ENCODE measurements at regions not wholly inside any gene's neighbourhood (a gene's known extent, or its start where the extent isn't known, plus 50 kb on each side); places are given as distances from the start of the nearest gene placed in this dataset.

DNA sequence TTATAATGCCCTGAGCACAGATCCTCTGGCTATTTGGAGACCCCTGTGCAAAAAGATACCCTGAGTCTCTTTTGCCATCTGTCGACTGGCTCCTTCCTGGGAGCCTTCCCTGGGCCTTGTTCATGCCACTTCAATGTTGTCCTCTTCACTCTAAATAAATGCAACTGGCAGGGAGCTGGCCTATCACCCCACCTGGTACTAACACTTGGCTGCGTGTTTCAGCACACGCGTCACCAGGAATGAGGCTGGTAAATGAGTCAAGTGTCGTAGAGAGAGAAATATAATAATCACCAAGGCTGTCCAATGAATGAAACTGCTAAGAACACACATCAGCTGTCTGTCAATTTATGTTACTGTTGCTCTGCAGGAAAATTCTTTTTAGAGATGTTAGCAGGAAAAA, 374.6 kb upstream of the JARID2 start:
- intact Hi-C loops (cut with micrococcal nuclease): no loop called here

GRCh38 chr6:14873101-14873500, 372.8 kb upstream of the JARID2 start:
- Mint-ChIP-seq H3K4me3 (no peak overlapping the region), H3K36me3 (no peaks in the 10 kb centered on the region), H3K27me3 (ENCODE audit: low read depth in 2 of 2) (peaks cover 0 to 2% of the 10 kb centered on the region in 2 donors), H3K9me3 (no peaks in the 10 kb centered on the region), H3K27ac (no peak overlapping the region), H3K4me1 (peaks cover 34% of the 10 kb centered on the region in 2 donors)
- H3K4me1 ChIP-seq (ENCODE audit: control insufficient read depth, insufficient read depth, low read length): peaks cover 16% of the 10 kb centered on the region
- WGBS (ENCODE audit: insufficient coverage): 81% methylated on average over 1 of the region's 2 CpGs
- H3K27ac ChIP-seq (ENCODE audit: low read length): no peak overlapping the region
- ATAC-seq: no peak
- no peaks in the 10 kb centered on the region for H3K36me3 ChIP-seq (ENCODE audit: control insufficient read depth, insufficient read depth, low read length)
- DNase-seq: no peak
- TF ChIP-seq, protein P1, sequence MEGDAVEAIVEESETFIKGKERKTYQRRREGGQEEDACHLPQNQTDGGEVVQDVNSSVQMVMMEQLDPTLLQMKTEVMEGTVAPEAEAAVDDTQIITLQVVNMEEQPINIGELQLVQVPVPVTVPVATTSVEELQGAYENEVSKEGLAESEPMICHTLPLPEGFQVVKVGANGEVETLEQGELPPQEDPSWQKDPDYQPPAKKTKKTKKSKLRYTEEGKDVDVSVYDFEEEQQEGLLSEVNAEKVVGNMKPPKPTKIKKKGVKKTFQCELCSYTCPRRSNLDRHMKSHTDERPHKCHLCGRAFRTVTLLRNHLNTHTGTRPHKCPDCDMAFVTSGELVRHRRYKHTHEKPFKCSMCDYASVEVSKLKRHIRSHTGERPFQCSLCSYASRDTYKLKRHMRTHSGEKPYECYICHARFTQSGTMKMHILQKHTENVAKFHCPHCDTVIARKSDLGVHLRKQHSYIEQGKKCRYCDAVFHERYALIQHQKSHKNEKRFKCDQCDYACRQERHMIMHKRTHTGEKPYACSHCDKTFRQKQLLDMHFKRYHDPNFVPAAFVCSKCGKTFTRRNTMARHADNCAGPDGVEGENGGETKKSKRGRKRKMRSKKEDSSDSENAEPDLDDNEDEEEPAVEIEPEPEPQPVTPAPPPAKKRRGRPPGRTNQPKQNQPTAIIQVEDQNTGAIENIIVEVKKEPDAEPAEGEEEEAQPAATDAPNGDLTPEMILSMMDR (IDR thresholded peaks at IDR 0.05): no peak
- H3K4me3 ChIP-seq (ENCODE audit: low read length): no peak overlapping the region
- H3K27me3 ChIP-seq (ENCODE audit: control insufficient read depth, insufficient read depth, low read length): no peaks in the 10 kb centered on the region
- H3K9me3 ChIP-seq (ENCODE audit: control insufficient read depth, insufficient read depth, low read length): no peaks in the 10 kb centered on the region
- intact Hi-C loops (cut with micrococcal nuclease): no loop called here

More for the DNA sequence above, 374.6 kb upstream of the JARID2 start:
- no peaks in the 10 kb centered on the region for H3K9me3 ChIP-seq (ENCODE audit: control insufficient read depth, insufficient read depth, low read length)
- peaks cover 6% of the 10 kb centered on the region for H3K4me1 ChIP-seq (ENCODE audit: control insufficient read depth, insufficient read depth, low read length)
- TF ChIP-seq, protein P1 (IDR thresholded peaks at IDR 0.05): no peak
- Mint-ChIP-seq H3K4me3 (no peak overlapping the region), H3K9me3 (no peaks in the 10 kb centered on the region), H3K27ac (no peak overlapping the region), H3K36me3 (no peaks in the 10 kb centered on the region), H3K4me1 (peaks cover 16 to 29% of the 10 kb centered on the region in 2 donors), H3K27me3 (ENCODE audit: low read depth in 2 of 2) (peaks cover 0 to 2% of the 10 kb centered on the region in 2 donors)
- DNase-seq (no peak), ATAC-seq (no peak)
- H3K36me3 ChIP-seq (ENCODE audit: control insufficient read depth, insufficient read depth, low read length): no peaks in the 10 kb centered on the region
- H3K4me3 ChIP-seq (ENCODE audit: low read length): no peak overlapping the region
- no peaks in the 10 kb centered on the region for H3K27me3 ChIP-seq (ENCODE audit: control insufficient read depth, insufficient read depth, low read length)
- WGBS (ENCODE audit: insufficient coverage): 93% methylated on average over 5 of the region's 5 CpGs
- no peak overlapping the region for H3K27ac ChIP-seq (ENCODE audit: low read length)

DNA sequence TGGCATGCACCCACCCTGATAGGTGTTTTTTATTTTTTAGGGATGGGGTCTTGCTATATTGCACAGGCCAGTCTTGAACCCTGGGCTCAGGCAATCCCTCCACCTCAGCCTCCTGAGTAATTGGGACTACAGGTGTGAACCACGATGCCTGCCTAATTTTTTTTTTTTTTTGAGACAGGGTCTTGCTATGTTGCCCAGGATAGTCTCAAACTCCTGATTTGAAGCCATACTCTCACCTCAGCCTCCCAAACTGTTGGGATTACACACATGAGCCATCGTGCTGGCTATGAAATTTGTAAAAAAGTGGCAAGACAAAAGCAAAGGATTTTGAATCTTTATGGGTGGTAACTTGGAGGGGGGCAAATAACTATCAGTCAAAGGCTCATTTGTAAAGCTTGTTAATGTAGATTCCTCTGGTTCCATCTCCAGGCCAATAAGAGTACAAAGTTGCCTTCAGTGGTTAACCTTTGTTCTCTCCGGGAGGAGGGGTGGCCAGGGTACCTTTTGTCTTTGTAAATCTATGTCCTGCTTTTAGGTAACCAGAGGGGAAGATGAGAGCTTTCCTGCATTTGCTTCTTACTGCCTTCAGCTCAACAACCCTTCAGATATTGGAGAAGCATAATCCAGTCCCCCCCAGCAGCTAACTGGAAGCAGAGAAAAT, 372.0 kb upstream of the JARID2 start:
- Histone ChIP-seq H3K27ac (ENCODE audit: low read length) (no peak overlapping the region), H3K4me1 (ENCODE audit: control insufficient read depth, insufficient read depth, low read length) (peaks cover 16% of the 10 kb centered on the region), H3K4me3 (ENCODE audit: low read length) (no peak overlapping the region), H3K27me3 (ENCODE audit: control insufficient read depth, insufficient read depth, low read length) (no peaks in the 10 kb centered on the region), H3K36me3 (ENCODE audit: control insufficient read depth, insufficient read depth, low read length) (no peaks in the 10 kb centered on the region), H3K9me3 (ENCODE audit: control insufficient read depth, insufficient read depth, low read length) (no peaks in the 10 kb centered on the region)
- WGBS (ENCODE audit: insufficient coverage): 86% methylated on average over 3 of the region's 3 CpGs
- TF ChIP-seq, protein P1 (IDR thresholded peaks at IDR 0.05): no peak
- H3K9me3 Mint-ChIP-seq: no peaks in the 10 kb centered on the region
- no peaks in the 10 kb centered on the region for H3K36me3 Mint-ChIP-seq
- H3K27ac Mint-ChIP-seq: no peak overlapping the region
- H3K4me3 Mint-ChIP-seq: no peak overlapping the region
- intact Hi-C loops (cut with micrococcal nuclease): no loop called here
- DNase-seq: no peak
- peaks cover 0 to 2% of the 10 kb centered on the region in 2 donors for H3K27me3 Mint-ChIP-seq (ENCODE audit: low read depth in 2 of 2)
- H3K4me1 Mint-ChIP-seq: peaks cover 34 to 35% of the 10 kb centered on the region in 2 donors
- no peak for ATAC-seq

DNA sequence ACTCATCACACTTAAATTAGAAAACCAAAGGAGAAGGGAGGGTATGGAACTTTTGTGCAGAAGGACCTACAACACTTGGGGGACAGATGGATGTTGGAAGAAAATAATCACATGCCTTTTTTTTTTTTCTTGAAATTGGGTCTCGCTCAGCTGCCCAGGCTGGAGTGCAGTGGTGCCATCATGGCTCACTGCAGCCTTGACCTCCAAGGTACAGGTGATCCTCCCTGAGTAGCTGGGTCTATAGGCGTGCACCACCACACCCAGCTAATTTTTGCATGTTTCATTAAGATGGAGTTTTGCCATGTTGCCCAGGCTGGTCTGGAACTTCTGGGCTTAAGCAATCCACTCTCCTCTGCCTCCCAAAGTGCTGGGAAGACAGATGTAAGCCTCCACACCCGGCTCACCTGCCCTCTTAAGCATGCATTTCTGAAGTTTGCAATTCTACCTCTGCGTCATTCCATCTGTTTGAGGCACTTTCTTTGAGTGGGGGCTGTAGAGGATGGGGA, 370.8 kb upstream of the JARID2 start:
- no peak overlapping the region for H3K4me3 Mint-ChIP-seq
- no peak overlapping the region for H3K27ac ChIP-seq (ENCODE audit: low read length)
- ATAC-seq (no peak), DNase-seq (no peak)
- no peak overlapping the region for H3K4me3 ChIP-seq (ENCODE audit: low read length)
- H3K27me3 Mint-ChIP-seq (ENCODE audit: low read depth in 2 of 2): no peaks in the 10 kb centered on the region
- TF ChIP-seq, protein P1 (IDR thresholded peaks at IDR 0.05): no peak
- peaks cover 27 to 30% of the 10 kb centered on the region in 2 donors for H3K4me1 Mint-ChIP-seq
- no peaks in the 10 kb centered on the region for H3K9me3 Mint-ChIP-seq
- intact Hi-C loops (cut with micrococcal nuclease): no loop called here
- no peaks in the 10 kb centered on the region for H3K36me3 Mint-ChIP-seq
- H3K27me3 ChIP-seq (ENCODE audit: control insufficient read depth, insufficient read depth, low read length): no peaks in the 10 kb centered on the region
- peaks cover 16% of the 10 kb centered on the region for H3K4me1 ChIP-seq (ENCODE audit: control insufficient read depth, insufficient read depth, low read length)
- no peaks in the 10 kb centered on the region for H3K36me3 ChIP-seq (ENCODE audit: control insufficient read depth, insufficient read depth, low read length)
- no peaks in the 10 kb centered on the region for H3K9me3 ChIP-seq (ENCODE audit: control insufficient read depth, insufficient read depth, low read length)
- peak overlapping the region in 1 of 2 donors; percentile 21 for H3K27ac Mint-ChIP-seq
- WGBS (ENCODE audit: insufficient coverage): 100% methylated on average over 4 of the region's 4 CpGs
